Lower leg skin (tissue), 3 donors: ENCODE measurements at regions not wholly inside any gene's neighbourhood (a gene's known extent, or its start where the extent isn't known, plus 50 kb on each side); places are given as distances from the start of the nearest gene placed in this dataset.

Source experiments
- POLR2A ChIP-seq, 2 donors: fragments of 450-650 bp; IDR thresholded peaks; one replicate each; pipeline ENCODE4 v1.6.1; 2016 to 2017; ENCODE audit warnings: antibody characterized with exemption in 2 of 2, mild to moderate bottlenecking in 1 of 2, moderate library complexity in 1 of 2
- TF ChIP-seq, protein P1 (sequence below), 3 donors: fragments of 450-650 bp; IDR thresholded peaks; one replicate each; pipeline ENCODE4 v1.5.1; 2016; ENCODE audit warnings: antibody characterized with exemption in 3 of 3, mild to moderate bottlenecking in 3 of 3, moderate library complexity in 2 of 3

DNA sequence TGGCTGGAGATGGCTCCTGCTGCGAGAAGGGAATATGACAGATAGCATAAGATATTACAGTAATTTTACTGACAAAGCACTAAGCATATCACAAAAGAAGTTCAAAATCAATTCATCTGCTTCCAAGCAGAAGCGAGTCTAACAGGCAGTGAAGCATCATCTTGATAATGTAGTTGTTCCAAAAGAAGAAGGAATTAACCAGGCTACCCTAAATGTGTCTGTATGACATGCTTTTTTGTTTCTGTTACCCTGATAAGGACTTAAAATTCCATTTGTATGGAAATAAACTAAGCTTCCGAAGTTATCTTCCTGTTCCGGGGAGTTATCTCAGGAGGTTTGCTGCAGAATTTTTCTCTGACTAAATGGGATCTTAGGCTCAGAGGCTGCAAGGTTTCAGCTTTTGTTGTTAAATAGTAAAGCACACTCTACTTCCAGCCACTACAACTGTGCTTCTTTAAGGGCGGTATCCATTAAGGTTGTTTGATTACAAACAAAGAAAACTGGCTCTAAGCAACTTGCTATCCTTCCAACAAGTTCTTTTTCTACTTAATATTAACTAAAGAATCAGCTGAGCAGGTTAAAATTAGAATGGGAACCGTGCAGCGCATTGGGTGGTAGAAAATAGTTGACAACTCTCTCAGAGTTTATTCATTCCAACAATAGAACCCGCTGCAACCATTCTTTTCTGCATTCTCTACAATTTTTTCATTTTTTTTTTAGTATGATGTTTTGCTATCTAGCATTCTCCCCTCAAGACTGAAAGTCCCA, 607.3 kb downstream of the UQCRFS1 start:
- TF ChIP-seq, protein P1, sequence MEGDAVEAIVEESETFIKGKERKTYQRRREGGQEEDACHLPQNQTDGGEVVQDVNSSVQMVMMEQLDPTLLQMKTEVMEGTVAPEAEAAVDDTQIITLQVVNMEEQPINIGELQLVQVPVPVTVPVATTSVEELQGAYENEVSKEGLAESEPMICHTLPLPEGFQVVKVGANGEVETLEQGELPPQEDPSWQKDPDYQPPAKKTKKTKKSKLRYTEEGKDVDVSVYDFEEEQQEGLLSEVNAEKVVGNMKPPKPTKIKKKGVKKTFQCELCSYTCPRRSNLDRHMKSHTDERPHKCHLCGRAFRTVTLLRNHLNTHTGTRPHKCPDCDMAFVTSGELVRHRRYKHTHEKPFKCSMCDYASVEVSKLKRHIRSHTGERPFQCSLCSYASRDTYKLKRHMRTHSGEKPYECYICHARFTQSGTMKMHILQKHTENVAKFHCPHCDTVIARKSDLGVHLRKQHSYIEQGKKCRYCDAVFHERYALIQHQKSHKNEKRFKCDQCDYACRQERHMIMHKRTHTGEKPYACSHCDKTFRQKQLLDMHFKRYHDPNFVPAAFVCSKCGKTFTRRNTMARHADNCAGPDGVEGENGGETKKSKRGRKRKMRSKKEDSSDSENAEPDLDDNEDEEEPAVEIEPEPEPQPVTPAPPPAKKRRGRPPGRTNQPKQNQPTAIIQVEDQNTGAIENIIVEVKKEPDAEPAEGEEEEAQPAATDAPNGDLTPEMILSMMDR (IDR thresholded peaks at IDR 0.05): no peak
- no peak for TF ChIP-seq POLR2A (IDR thresholded peaks at IDR 0.05)
